Mesenchymal stem cell (in vitro differentiated cells and primary cell): ENCODE measurements at regions not wholly inside any gene's neighbourhood (a gene's known extent, or its start where the extent isn't known, plus 50 kb on each side); places are given as distances from the start of the nearest gene placed in this dataset.

Experiments
- DNase-seq: peaks from one replicate; pipeline ENCODE4 v3.0.0-alpha.2; 2013
- H2AFZ ChIP-seq: one replicate; pipeline ENCODE4 v1.6.1; 2013; ENCODE audit warnings: low read depth, mild to moderate bottlenecking, control low read depth, inconsistent platforms, low read length, moderate library complexity
- H2AK5ac ChIP-seq: 2 replicates; pipeline ENCODE4 v1.6.1; 2013; ENCODE audit warnings: low read length, moderate library complexity, mild to moderate bottlenecking, inconsistent platforms; ENCODE audit not compliant: severe bottlenecking
- H2BK120ac ChIP-seq: one replicate; pipeline ENCODE4 v1.6.1; 2013; ENCODE audit warnings: low read depth, mild to moderate bottlenecking, inconsistent platforms, low read length, moderate library complexity
- H2BK12ac ChIP-seq, 2 experiments: one replicate each; pipeline ENCODE4 v1.6.1; 2013; ENCODE audit warnings: inconsistent platforms in 2 of 2, low read length in 2 of 2, mild to moderate bottlenecking in 2 of 2, moderate library complexity in 2 of 2, control low read depth in 1 of 2
- H2BK15ac ChIP-seq: one replicate; pipeline ENCODE4 v1.6.1; 2013; ENCODE audit warnings: mild to moderate bottlenecking, low read depth, inconsistent platforms; ENCODE audit not compliant: poor library complexity, severe bottlenecking
- H2BK5ac ChIP-seq: 2 replicates; pipeline ENCODE4 v1.6.1; 2013; ENCODE audit warnings: low read depth, mild to moderate bottlenecking, low read length, control low read depth, inconsistent platforms; ENCODE audit not compliant: poor library complexity, severe bottlenecking
- H3K14ac ChIP-seq, 2 experiments: one replicate each; pipeline ENCODE4 v1.6.1; 2013; ENCODE audit warnings: inconsistent platforms in 2 of 2, low read length in 2 of 2, control low read depth in 1 of 2, mild to moderate bottlenecking in 1 of 2, moderate library complexity in 1 of 2
- H3K18ac ChIP-seq, 2 experiments: one replicate each; pipeline ENCODE4 v1.6.1; 2013; ENCODE audit warnings: inconsistent platforms in 2 of 2, low read length in 2 of 2, control low read depth in 1 of 2, low read depth in 1 of 2, mild to moderate bottlenecking in 1 of 2
- H3K23ac ChIP-seq, 2 experiments: one replicate each; pipeline ENCODE4 v1.6.1; 2013; ENCODE audit warnings: inconsistent platforms in 2 of 2, low read length in 2 of 2, mild to moderate bottlenecking in 2 of 2, moderate library complexity in 2 of 2, control low read depth in 1 of 2
- H3K27ac ChIP-seq: 2 replicates; pipeline ENCODE4 v1.5.1; 2013; ENCODE audit warnings: mild to moderate bottlenecking, moderate library complexity, low read length, control low read depth, inconsistent platforms; ENCODE audit not compliant: poor library complexity, severe bottlenecking
- H3K27me3 ChIP-seq, 2 experiments: 2 replicates each; pipeline versions ENCODE4 v1.6.1 to v1.7.0; 2013; ENCODE audit warnings: low read length in 2 of 2, mild to moderate bottlenecking in 2 of 2, moderate library complexity in 2 of 2, control low read depth in 1 of 2, inconsistent platforms in 1 of 2; ENCODE audit not compliant: control insufficient read depth in 1 of 2, insufficient read depth in 1 of 2
- H3K36me3 ChIP-seq, 2 experiments: 2 replicates each; pipeline versions ENCODE4 v1.6.1 to v1.7.0; 2013; ENCODE audit warnings: low read length in 2 of 2, control low read depth in 1 of 2, inconsistent platforms in 1 of 2, low read depth in 1 of 2, mild to moderate bottlenecking in 1 of 2; ENCODE audit not compliant: insufficient read depth in 2 of 2, control insufficient read depth in 1 of 2
- H3K4ac ChIP-seq, 2 experiments: one replicate each; pipeline ENCODE4 v1.6.1; 2013; ENCODE audit warnings: inconsistent platforms in 2 of 2, low read length in 2 of 2, mild to moderate bottlenecking in 2 of 2, moderate library complexity in 2 of 2, control low read depth in 1 of 2, low read depth in 1 of 2
- H3K4me1 ChIP-seq: 2 replicates; pipeline ENCODE4 v1.6.1; 2013; ENCODE audit warnings: low read depth, low read length, control low read depth; ENCODE audit not compliant: control insufficient read depth, insufficient read depth
- H3K4me2 ChIP-seq: 2 replicates; pipeline ENCODE4 v1.6.1; 2013; ENCODE audit warnings: low read length, mild to moderate bottlenecking, inconsistent platforms; ENCODE audit not compliant: poor library complexity, severe bottlenecking
- H3K4me3 ChIP-seq, 2 experiments: 2 replicates each; pipeline versions ENCODE4 v1.5.1 to v1.7.0; 2013; ENCODE audit warnings: low read length in 2 of 2, mild to moderate bottlenecking in 2 of 2, control low read depth in 1 of 2, low read depth in 1 of 2; ENCODE audit not compliant: insufficient read depth in 1 of 2
- H3K79me1 ChIP-seq: replicated peaks from 2 replicates; pipeline ENCODE4 v1.6.1; 2013; ENCODE audit warnings: mild to moderate bottlenecking, control low read depth, low read length, inconsistent platforms; ENCODE audit not compliant: poor library complexity, severe bottlenecking
- H3K9ac ChIP-seq: 2 replicates; pipeline ENCODE4 v1.7.0; 2013; ENCODE audit warnings: mild to moderate bottlenecking, low read length, moderate library complexity
- H3K9me3 ChIP-seq: 2 replicates; pipeline ENCODE4 v1.7.0; 2013; ENCODE audit warnings: mild to moderate bottlenecking, low read length; ENCODE audit not compliant: control insufficient read depth
- H4K8ac ChIP-seq: one replicate; pipeline ENCODE4 v1.6.1; 2013; ENCODE audit warnings: inconsistent platforms, mild to moderate bottlenecking, low read length, moderate library complexity
- H4K91ac ChIP-seq: one replicate; pipeline ENCODE4 v1.6.1; 2013; ENCODE audit warnings: mild to moderate bottlenecking, low read length, inconsistent platforms
- WGBS: methylation state at CpG from one replicate; pipeline ENCODE4 v1.1.7; 2013; ENCODE audit warnings: mixed read lengths; 5-methylcytosine and 5-hydroxymethylcytosine counted together

- H3K14ac ChIP-seq: no peak overlapping the region
- peaks cover 12% of the 10 kb centered on the region for H3K4me1 ChIP-seq
- H3K9me3 ChIP-seq: no peaks in the 10 kb centered on the region
- peak overlapping the region; percentile 0 for H2BK15ac ChIP-seq
- H3K27me3 ChIP-seq: no peaks in the 10 kb centered on the region
- no peak overlapping the region for H3K4ac ChIP-seq
- H3K79me1 ChIP-seq: no peaks in the 10 kb centered on the region
- H2AK5ac ChIP-seq: no peak overlapping the region
- H2BK12ac ChIP-seq: peak overlapping the region in 1 of 2 experiments; percentile 8
- no peaks in the 10 kb centered on the region for H3K36me3 ChIP-seq
- WGBS: 98% methylated on average over 6 of the region's 6 CpGs
- no peak overlapping the region for H2BK120ac ChIP-seq
- no peak overlapping the region for H4K8ac ChIP-seq
- no peak overlapping the region for H3K4me2 ChIP-seq
- H3K27ac ChIP-seq: no peak overlapping the region
- H3K18ac ChIP-seq: no peak overlapping the region
- no peak overlapping the region for H3K9ac ChIP-seq
- no peak overlapping the region for H2BK5ac ChIP-seq
- no peak overlapping the region for H3K4me3 ChIP-seq
- DNase-seq: no peak
- H2AFZ ChIP-seq: no peak overlapping the region
- no peak overlapping the region for H3K23ac ChIP-seq
- H4K91ac ChIP-seq: peak overlapping the region; percentile 6
These were observed 106.1 kb downstream of the UNC5CL start for GRCh38 chr6:40932953-40933352.

GRCh38 chr6:40932366-40932765, 106.7 kb downstream of the UNC5CL start:
- Histone ChIP-seq H3K14ac (no peak overlapping the region), H3K4ac (no peak overlapping the region), H3K4me3 (no peak overlapping the region), H3K79me1 (no peaks in the 10 kb centered on the region), H3K27me3 (peaks cover 0 to 3% of the 10 kb centered on the region in 2 experiments), H3K23ac (no peak overlapping the region), H4K8ac (no peak overlapping the region), H3K18ac (no peak overlapping the region), H2BK120ac (no peak overlapping the region), H3K27ac (no peak overlapping the region), H3K36me3 (no peaks in the 10 kb centered on the region), H4K91ac (peak overlapping the region; percentile 6), H3K9ac (peak overlapping the region; percentile 22), H3K9me3 (no peaks in the 10 kb centered on the region), H2AFZ (no peak overlapping the region), H3K4me1 (peaks cover 12% of the 10 kb centered on the region), H2BK5ac (no peak overlapping the region), H2BK15ac (no peak overlapping the region), H2BK12ac (peak overlapping the region in 1 of 2 experiments; percentile 8), H3K4me2 (no peak overlapping the region), H2AK5ac (no peak overlapping the region)
- peak; percentile 36 for DNase-seq
- 98% methylated on average over 2 of the region's 2 CpGs for WGBS

- Histone ChIP-seq H3K4ac (no peak overlapping the region), H3K9me3 (no peaks in the 10 kb centered on the region), H3K4me2 (no peak overlapping the region), H3K27ac (no peak overlapping the region), H3K36me3 (no peaks in the 10 kb centered on the region), H3K4me1 (peaks cover 11% of the 10 kb centered on the region), H2BK5ac (no peak overlapping the region), H4K91ac (no peak overlapping the region), H2AFZ (no peak overlapping the region), H3K27me3 (peaks cover 3% of the 10 kb centered on the region in 2 experiments), H2BK120ac (no peak overlapping the region), H4K8ac (no peak overlapping the region), H3K79me1 (no peaks in the 10 kb centered on the region), H3K4me3 (no peak overlapping the region), H3K14ac (no peak overlapping the region), H2BK12ac (no peak overlapping the region), H2BK15ac (no peak overlapping the region), H2AK5ac (no peak overlapping the region), H3K18ac (no peak overlapping the region), H3K23ac (no peak overlapping the region), H3K9ac (peak overlapping the region; percentile 46)
- DNase-seq: peak; percentile 52
- WGBS: 0% methylated on average over 1 of the region's 1 CpG
These were observed 107.1 kb downstream of the UNC5CL start for GRCh38 chr6:40931931-40932330.

GRCh38 chr6:40930555-40930954, 108.5 kb downstream of the UNC5CL start:
- H3K4me3 ChIP-seq: no peak overlapping the region
- no peak overlapping the region for H3K27ac ChIP-seq
- H3K4me1 ChIP-seq: peaks cover under 1% of the 10 kb centered on the region
- no peak overlapping the region for H2AFZ ChIP-seq
- no peak overlapping the region for H2AK5ac ChIP-seq
- H3K18ac ChIP-seq: no peak overlapping the region
- H3K9ac ChIP-seq: no peak overlapping the region
- no peak overlapping the region for H3K14ac ChIP-seq
- no peaks in the 10 kb centered on the region for H3K36me3 ChIP-seq
- no peaks in the 10 kb centered on the region for H3K79me1 ChIP-seq
- peak; percentile 41 for DNase-seq
- no peak overlapping the region for H4K91ac ChIP-seq
- peaks cover 3 to 6% of the 10 kb centered on the region in 2 experiments for H3K27me3 ChIP-seq
- H2BK120ac ChIP-seq: no peak overlapping the region
- WGBS: 73% methylated on average over 3 of the region's 3 CpGs
- H2BK12ac ChIP-seq: peak overlapping the region in 1 of 2 experiments; percentile 4
- H3K4ac ChIP-seq: peak overlapping the region in 1 of 2 experiments; percentile 26
- no peaks in the 10 kb centered on the region for H3K9me3 ChIP-seq
- no peak overlapping the region for H3K4me2 ChIP-seq
- peak overlapping the region; percentile 85 for H4K8ac ChIP-seq
- no peak overlapping the region for H3K23ac ChIP-seq
- no peak overlapping the region for H2BK5ac ChIP-seq
- peak overlapping the region; percentile 80 for H2BK15ac ChIP-seq
